Astrocyte (in vitro differentiated cells and primary cell): ENCODE measurements at regions not wholly inside any gene's neighbourhood (a gene's known extent, or its start where the extent isn't known, plus 50 kb on each side); places are given as distances from the start of the nearest gene placed in this dataset.

Experiments
- EZH2 ChIP-seq: IDR thresholded peaks from 2 replicates; pipeline ENCODE4 v1.6.1; 2012; ENCODE audit warnings: mild to moderate bottlenecking, low read length, inconsistent platforms; ENCODE audit not compliant: insufficient read depth
- TF ChIP-seq, protein P1 (sequence below): IDR thresholded peaks from 2 replicates; pipeline ENCODE4 v1.5.1; 2011; ENCODE audit warnings: low read depth, mild to moderate bottlenecking, inconsistent platforms, low read length, moderate library complexity; ENCODE audit not compliant: insufficient read depth

DNA sequence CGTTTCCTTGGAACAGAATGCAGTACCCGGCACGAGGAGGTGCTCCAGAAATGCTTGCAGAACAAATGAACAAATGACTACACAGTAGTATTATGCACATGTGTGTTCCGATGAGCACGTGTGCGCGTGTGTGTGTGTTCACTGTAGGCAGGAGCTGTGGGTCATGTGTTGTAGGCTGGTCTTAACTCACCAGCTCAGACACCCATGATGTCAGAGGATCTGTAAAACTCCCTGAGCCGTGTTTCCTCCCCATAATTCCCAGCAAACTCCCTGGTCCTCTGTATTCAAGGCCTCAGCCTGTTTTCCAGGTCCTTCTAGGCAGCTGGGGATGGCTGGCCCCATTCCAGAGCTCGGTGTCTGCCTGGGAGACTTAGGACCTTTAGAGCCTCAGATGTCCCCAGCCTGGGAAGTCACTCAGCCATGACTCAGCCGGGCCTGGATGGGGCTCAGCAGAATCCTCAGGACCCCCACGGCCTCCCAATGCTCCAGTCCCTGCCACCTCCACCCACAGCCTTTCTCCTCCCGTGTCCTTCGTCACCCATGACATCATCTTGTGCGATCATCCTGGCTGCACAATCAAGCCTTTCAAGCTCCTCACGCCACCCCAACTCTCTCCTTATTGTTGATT is 475.0 kb upstream of the SULF2 start:
- TF ChIP-seq, protein P1, sequence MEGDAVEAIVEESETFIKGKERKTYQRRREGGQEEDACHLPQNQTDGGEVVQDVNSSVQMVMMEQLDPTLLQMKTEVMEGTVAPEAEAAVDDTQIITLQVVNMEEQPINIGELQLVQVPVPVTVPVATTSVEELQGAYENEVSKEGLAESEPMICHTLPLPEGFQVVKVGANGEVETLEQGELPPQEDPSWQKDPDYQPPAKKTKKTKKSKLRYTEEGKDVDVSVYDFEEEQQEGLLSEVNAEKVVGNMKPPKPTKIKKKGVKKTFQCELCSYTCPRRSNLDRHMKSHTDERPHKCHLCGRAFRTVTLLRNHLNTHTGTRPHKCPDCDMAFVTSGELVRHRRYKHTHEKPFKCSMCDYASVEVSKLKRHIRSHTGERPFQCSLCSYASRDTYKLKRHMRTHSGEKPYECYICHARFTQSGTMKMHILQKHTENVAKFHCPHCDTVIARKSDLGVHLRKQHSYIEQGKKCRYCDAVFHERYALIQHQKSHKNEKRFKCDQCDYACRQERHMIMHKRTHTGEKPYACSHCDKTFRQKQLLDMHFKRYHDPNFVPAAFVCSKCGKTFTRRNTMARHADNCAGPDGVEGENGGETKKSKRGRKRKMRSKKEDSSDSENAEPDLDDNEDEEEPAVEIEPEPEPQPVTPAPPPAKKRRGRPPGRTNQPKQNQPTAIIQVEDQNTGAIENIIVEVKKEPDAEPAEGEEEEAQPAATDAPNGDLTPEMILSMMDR = no peak
- no peak for TF ChIP-seq EZH2
